HG03469 (cell line): ENCODE measurements at regions not wholly inside any gene's neighbourhood (a gene's known extent, or its start where the extent isn't known, plus 50 kb on each side); places are given as distances from the start of the nearest gene placed in this dataset.

ENCODE experiments used
- ATAC-seq: cut with Tn5 transposase; IDR thresholded peaks from one replicate; pipeline ENCODE4 v1.9.1; 2021; ENCODE audit warnings: mild to moderate bottlenecking, moderate library complexity, moderate number of reproducible peaks; ENCODE audit not compliant: unreplicated experiment

- no peak for ATAC-seq
Measured at GRCh38 chr7:18235819-18236218, 208.2 kb upstream of the PRPS1L1 start.

- no peak for ATAC-seq
Measured at GRCh38 chr7:18239212-18239611, 211.6 kb upstream of the PRPS1L1 start.

- ATAC-seq, result peak; percentile 76
Measured at GRCh38 chr7:18241543-18242231, 214.0 kb upstream of the PRPS1L1 start.

DNA sequence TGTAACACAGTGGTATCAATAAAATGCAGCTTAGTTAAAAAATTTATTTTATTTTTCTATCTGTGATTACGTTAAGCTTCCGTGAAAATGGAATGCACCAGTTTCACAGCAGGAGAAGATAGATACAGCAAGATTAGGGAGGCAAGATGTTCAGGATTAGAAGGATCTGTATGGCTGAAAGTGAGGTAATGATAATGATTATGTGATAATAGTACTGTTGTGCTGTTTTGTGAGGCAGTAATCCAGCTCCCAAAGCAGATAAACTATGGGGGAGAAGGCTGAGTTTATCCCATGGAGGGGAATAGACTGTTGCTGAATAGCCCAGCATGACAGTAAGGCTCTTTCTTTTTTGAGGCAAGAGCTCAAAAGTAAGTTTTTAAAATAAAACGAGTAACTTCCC is 216.1 kb upstream of the PRPS1L1 start:
- no peak for ATAC-seq

DNA sequence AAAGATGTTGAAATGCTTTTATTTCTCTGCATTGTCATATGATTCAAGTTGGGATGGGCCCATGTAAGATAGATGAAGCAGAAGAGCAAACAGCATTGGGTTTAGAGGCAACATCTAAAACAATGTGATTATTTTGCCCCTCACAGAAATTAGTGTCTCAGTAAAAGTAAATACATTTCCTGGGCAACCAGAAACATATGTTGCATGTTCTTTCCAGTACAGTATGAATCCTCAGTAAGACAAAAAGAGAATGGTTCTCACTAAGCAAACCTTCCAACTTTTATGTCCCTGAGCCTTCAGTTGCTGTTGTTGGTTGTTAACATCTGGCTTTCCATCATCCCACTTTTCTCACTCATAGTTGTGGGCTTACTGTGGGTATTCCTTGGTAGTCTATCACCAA is 222.5 kb upstream of the PRPS1L1 start:
- no peak for ATAC-seq

DNA sequence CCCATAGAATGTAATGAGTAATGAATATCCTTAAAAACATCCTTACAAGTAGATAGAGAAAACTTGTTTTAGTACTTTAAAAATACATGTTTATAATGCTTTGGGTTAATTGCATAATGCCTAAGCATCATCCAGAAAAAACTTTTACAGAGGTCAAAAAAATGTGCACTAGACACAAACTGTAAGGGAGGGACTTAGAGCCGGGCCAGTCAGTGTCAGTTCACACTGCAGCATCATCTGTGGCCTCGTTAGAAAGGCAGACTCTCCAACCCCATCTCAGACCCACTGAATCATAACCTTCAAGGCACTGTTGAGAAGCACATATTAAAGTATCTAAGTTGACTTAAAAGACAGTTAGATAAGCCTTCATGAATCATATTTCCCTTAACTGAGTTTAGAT is 230.1 kb upstream of the PRPS1L1 start:
- no peak for ATAC-seq

DNA sequence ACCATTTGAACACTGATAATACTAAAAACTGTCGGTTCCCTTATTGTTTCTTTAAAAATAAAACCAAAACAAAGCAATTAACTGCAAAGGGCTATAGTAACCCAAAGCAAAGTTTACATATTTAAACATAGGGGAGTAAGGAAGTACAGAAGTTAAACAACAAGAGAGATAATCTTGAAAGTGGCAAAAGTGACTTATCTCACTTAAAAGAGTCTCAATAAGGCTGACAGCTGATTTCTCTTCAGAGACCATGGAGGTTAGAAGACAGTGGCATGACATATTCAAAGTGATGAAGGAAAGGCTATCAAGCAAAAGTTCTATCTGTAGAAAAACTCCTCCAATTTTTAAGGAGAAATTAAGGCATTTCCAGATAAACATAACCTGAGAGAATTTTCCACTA is 233.5 kb upstream of the HDAC9 start:
- ATAC-seq, result no peak

- ATAC-seq, result no peak
Measured at GRCh38 chr7:18265611-18266281, 229.8 kb upstream of the HDAC9 start.

- no peak for ATAC-seq
Measured at GRCh38 chr7:18268571-18268970, 227.0 kb upstream of the HDAC9 start.

DNA sequence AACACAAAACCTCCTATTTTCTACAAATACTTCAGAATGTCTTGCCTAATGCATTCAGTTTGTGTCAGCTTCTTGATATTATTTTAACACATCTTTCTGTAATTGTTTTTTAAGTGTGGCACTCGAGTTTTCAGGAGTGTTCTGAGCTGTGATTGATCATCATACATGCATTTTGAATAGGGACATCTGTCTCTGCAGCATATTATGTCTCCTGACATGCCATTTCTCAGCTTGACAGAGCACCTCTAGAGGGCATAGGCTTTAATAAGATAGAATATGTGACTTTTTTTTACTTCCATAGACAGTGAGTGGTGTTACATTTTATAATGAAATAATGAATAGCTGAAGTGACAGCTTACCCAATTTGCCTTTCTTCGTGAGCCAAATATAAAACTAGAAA is 219.2 kb upstream of the HDAC9 start:
- ATAC-seq, result no peak

DNA sequence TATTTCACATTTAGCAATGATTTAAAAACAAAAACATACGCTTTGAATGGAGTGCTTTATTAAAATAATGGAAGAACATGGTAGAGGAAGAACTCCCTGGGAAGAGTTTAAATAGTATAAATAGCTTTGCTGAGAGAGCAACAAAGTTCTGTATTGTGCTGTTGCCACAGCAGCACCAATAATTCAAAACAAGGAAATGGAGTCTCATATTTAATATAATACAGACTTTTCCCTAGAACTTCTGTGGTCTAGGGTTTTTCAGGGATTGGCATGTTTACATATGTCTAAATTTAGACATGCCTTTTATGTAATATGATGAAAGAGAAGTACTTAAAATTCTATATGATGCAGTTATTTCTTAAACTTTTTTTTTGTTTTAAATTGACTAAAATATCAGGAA is 217.2 kb upstream of the HDAC9 start:
- no peak for ATAC-seq

GRCh38 chr7:18283045-18283444 is 212.5 kb upstream of the HDAC9 start:
- no peak for ATAC-seq

DNA sequence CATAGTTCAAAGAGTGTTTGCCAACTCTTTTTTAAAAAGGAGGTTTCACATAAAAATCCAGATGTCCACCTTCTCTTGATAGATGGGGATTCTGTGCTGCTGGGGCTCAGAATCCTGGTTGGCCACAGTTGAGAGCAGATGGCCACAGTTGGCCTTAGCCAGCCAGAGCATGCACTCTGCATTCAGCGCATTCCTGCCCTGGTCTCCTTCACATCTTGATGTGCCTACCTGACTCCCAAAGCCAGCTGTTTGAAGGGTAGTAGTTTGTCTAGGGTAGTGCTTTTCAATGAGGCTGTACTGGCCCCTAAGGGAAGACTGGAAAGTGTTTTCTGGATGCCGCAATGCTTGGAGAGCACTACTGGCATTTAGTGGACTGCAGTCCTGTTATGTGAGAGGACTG is 208.1 kb upstream of the HDAC9 start:
- no peak for ATAC-seq

GRCh38 chr7:18288322-18289037 is 207.1 kb upstream of the HDAC9 start:
- ATAC-seq, result no peak

GRCh38 chr7:18289788-18290187 is 205.8 kb upstream of the HDAC9 start:
- no peak for ATAC-seq

DNA sequence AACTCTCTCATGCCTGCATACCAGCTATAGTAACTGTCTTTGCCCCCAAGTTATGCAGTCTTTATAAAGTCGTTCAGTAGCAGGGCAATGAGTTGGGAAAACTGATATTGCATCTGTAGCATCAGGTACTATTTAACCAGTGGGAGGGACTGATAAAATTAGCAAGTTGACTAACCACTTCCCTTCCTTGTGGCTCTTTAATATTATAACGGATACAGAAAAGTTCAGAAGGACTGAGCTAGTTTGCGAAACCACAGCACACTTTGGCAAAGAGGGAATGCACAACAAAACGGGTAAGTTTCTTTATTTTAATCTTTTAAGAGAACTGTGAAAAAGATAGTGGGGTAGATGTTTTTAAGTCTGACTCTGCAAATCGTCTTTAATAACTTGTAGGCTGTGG is 205.3 kb upstream of the HDAC9 start:
- peak; percentile 59 for ATAC-seq

DNA sequence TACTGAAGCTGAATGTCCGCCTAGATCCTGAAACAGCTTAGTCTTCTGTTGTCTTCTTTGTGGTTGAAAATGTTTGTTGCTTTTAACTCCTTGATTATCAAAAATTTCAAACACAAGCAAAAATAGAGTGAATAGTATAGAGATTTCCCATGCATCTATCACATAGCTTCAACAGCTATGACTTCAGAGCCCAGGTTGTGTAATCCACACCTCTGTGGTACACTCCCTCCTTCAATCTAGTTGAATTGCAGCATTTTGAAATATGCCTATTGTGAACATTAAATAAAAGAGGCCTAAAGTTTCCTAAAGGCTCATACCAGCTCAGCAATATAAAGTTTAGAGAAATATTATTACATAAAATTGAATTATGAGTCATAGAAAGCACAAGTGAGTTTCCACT is 204.7 kb upstream of the HDAC9 start:
- no peak for ATAC-seq

DNA sequence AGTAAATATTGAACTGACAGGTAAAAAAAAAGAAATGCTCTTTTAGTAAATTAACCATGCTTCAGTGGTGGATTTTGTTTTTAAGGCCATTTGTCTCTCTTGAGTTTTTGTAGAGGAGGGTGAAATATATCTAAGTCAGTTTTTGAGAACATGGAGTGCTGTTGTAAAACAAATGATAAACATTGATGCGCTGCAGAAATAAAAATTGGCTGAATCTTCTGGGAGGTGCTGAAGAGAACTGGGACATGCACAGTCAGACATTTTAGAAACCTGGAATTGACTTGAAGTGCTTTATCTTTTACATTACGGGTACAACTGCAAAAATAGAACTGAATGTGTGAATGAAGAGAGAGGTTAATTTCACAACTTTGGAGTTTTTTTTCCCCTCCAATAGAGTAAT is 203.0 kb upstream of the HDAC9 start:
- ATAC-seq, result no peak

- no peak for ATAC-seq
Measured at GRCh38 chr7:18293759-18294158, 201.8 kb upstream of the HDAC9 start.

GRCh38 chr7:18294411-18294810 is 201.1 kb upstream of the HDAC9 start:
- no peak for ATAC-seq

DNA sequence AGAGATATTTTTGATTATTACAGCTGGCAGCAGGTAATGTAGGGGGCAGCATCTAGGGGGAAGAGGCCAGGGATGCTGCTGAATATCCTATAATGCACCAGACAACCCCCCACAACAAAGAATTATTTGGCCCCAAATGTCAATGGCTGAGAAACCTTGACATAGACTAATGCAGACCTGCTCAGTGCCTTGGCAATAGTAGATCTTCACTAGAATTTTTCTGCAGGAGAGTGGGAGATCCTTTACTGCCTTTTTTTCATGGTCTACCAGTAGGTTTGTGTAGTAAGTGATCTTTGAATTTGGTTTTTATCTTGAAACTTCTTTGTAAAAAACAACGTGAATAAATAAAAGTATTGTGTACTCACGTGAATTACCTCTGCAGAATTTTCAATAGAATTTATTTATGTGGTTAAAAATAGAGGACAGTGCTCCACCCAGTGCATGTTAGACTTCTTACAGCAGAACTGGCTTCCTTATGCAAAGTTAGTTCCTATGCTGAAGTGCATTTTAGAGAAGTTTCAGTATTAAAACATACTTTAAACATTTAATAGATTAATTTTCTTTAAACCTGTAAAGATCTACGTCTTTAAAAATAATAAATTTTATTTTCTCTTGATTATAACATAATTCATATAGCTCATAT is 199.6 kb upstream of the HDAC9 start:
- no peak for ATAC-seq

DNA sequence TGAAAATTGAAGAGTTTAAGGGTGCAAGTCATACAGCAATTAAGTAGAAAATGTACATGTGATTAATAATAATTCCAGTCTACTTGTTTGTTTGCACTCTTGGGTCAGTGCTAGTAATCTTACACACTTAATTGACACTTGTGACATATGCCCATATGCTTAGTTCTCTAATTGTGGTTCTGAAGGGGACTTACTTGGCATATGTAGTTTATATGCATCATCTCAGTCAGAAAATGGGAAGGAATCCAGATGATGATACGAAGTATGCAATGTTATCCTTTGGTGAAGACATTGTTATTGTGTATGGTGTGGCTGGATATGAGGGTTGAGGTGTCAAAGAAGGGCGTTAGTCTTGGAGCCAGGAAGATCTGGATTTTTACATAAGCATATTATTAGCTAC is 193.5 kb upstream of the HDAC9 start:
- no peak for ATAC-seq
